ENCODE measurements at regions not wholly inside any gene's neighbourhood (a gene's known extent, or its start where the extent isn't known, plus 50 kb on each side); places are given as distances from the start of the nearest gene placed in this dataset.
"Not testable (repeated sequence)": the region's sequence is repeated elsewhere in the genome, so short reads cannot be mapped to it uniquely, and the experiment has no call there.

- not testable (repeated sequence) for TF ChIP-seq ZNF384, ARNT (IDR thresholded peaks at IDR 0.05)
Observed at GRCh38 chr17:34423315-34423714, 60.3 kb upstream of the CCL1 start.

All from HEK293T (cell line).